CD8-positive, alpha-beta memory T cell (primary cell): ENCODE measurements at regions not wholly inside any gene's neighbourhood (a gene's known extent, or its start where the extent isn't known, plus 50 kb on each side); places are given as distances from the start of the nearest gene placed in this dataset.

Experiments
- CTCF ChIA-PET: fragments of 350-600 bp; sonication (Branson Sonifier 250); formaldehyde crosslinking; loops from one replicate; lab custom pipeline; 2021; ENCODE audit warnings: antibody characterized with exemption; lab: Charles Lee
- POLR2A ChIA-PET: fragments of 350-600 bp; sonication (Branson Sonifier 250); formaldehyde crosslinking; loops from one replicate; lab custom pipeline; 2021; ENCODE audit warnings: antibody characterized with exemption; lab: Charles Lee
- DNase-seq, 5 donors: peaks; one replicate each; pipeline versions ENCODE4 v3.0.0 to v3.0.0-alpha.2; 2020 to 2022; ENCODE audit warnings: mixed read lengths in 1 of 5
- H3K27ac ChIP-seq: one replicate; pipeline ENCODE4 v1.7.0; 2013; ENCODE audit warnings: low read depth, mild to moderate bottlenecking, low read length, moderate library complexity
- H3K27me3 ChIP-seq: 2 replicates; pipeline ENCODE4 v1.7.0; 2013; ENCODE audit warnings: low read length, mild to moderate bottlenecking; ENCODE audit not compliant: insufficient read depth, poor library complexity, severe bottlenecking
- H3K36me3 ChIP-seq: 2 replicates; pipeline ENCODE4 v1.7.0; 2013; ENCODE audit warnings: mild to moderate bottlenecking, low read length, moderate library complexity; ENCODE audit not compliant: insufficient read depth
- H3K4me1 ChIP-seq: 2 replicates; pipeline ENCODE4 v1.7.0; 2013; ENCODE audit warnings: mild to moderate bottlenecking, low read length, moderate library complexity; ENCODE audit not compliant: insufficient read depth
- H3K4me3 ChIP-seq: 2 replicates; pipeline ENCODE4 v1.7.0; 2013; ENCODE audit warnings: mild to moderate bottlenecking, low read length
- H3K9me3 ChIP-seq: 2 replicates; pipeline ENCODE4 v1.7.0; 2013; ENCODE audit warnings: mild to moderate bottlenecking, low read length
- H3K27ac Mint-ChIP-seq, 8 donors: one replicate each; pipeline ENCODE4 v1.8.0; 2020 to 2021; ENCODE audit warnings: mixed read lengths in 8 of 8, mild to moderate bottlenecking in 6 of 8, inconsistent platforms in 3 of 8, moderate library complexity in 3 of 8
- H3K27me3 Mint-ChIP-seq, 2 donors: one replicate each; pipeline ENCODE4 v1.8.0; 2020 to 2021; ENCODE audit warnings: mixed read lengths in 2 of 2, mild to moderate bottlenecking in 1 of 2, moderate library complexity in 1 of 2
- H3K36me3 Mint-ChIP-seq, 3 donors: one replicate each; pipeline ENCODE4 v1.8.0; 2020 to 2021; ENCODE audit warnings: mixed read lengths in 3 of 3, inconsistent platforms in 1 of 3, mild to moderate bottlenecking in 1 of 3
- H3K4me1 Mint-ChIP-seq, 3 donors: one replicate each; pipeline ENCODE4 v1.8.0; 2020 to 2021; ENCODE audit warnings: mixed read lengths in 3 of 3, inconsistent platforms in 1 of 3, mild to moderate bottlenecking in 1 of 3
- H3K4me3 Mint-ChIP-seq, 7 donors: one replicate each; pipeline ENCODE4 v1.8.0; 2020 to 2021; ENCODE audit warnings: mixed read lengths in 7 of 7, mild to moderate bottlenecking in 6 of 7, moderate library complexity in 4 of 7, inconsistent platforms in 2 of 7
- H3K9me3 Mint-ChIP-seq, 5 donors: one replicate each; pipeline ENCODE4 v1.8.0; 2020 to 2022; ENCODE audit warnings: mixed read lengths in 5 of 5, mild to moderate bottlenecking in 3 of 5, moderate library complexity in 2 of 5, inconsistent platforms in 1 of 5

- ChIA-PET CTCF (no interaction called here), POLR2A (no interaction called here)
- DNase-seq: no peak
Measured at GRCh38 chr4:36786519-36786918, 458.0 kb upstream of the NWD2 start.

GRCh38 chr4:36794716-36795115 lies 449.8 kb upstream of the NWD2 start:
- H3K4me1 ChIP-seq: no peaks in the 10 kb centered on the region
- no peak overlapping the region for H3K4me3 Mint-ChIP-seq
- H3K4me3 ChIP-seq: no peak overlapping the region
- H3K27me3 ChIP-seq: no peaks in the 10 kb centered on the region
- no peak for DNase-seq
- ChIA-PET CTCF (no interaction called here), POLR2A (no interaction called here)
- no peak overlapping the region for H3K27ac Mint-ChIP-seq
- no peaks in the 10 kb centered on the region for H3K9me3 ChIP-seq
- H3K27me3 Mint-ChIP-seq: peaks cover 0 to 5% of the 10 kb centered on the region in 2 donors
- no peak overlapping the region for H3K27ac ChIP-seq
- no peaks in the 10 kb centered on the region for H3K4me1 Mint-ChIP-seq
- H3K9me3 Mint-ChIP-seq: peaks cover 7 to 10% (median 9%) of the 10 kb centered on the region in 5 donors
- no peaks in the 10 kb centered on the region for H3K36me3 ChIP-seq
- no peaks in the 10 kb centered on the region for H3K36me3 Mint-ChIP-seq

More at GRCh38 chr4:36786519-36786918, 458.0 kb upstream of the NWD2 start:
- Histone ChIP-seq H3K4me1 (no peaks in the 10 kb centered on the region), H3K27ac (no peak overlapping the region), H3K27me3 (no peaks in the 10 kb centered on the region), H3K36me3 (no peaks in the 10 kb centered on the region), H3K9me3 (no peaks in the 10 kb centered on the region), H3K4me3 (no peak overlapping the region)
- no peaks in the 10 kb centered on the region for H3K27me3 Mint-ChIP-seq
- H3K9me3 Mint-ChIP-seq: no peaks in the 10 kb centered on the region
- no peaks in the 10 kb centered on the region for H3K4me1 Mint-ChIP-seq
- no peaks in the 10 kb centered on the region for H3K36me3 Mint-ChIP-seq
- H3K27ac Mint-ChIP-seq: no peak overlapping the region
- no peak overlapping the region for H3K4me3 Mint-ChIP-seq

- no peak overlapping the region for H3K4me3 ChIP-seq
- no peak for DNase-seq
- Mint-ChIP-seq H3K27ac (no peak overlapping the region), H3K4me3 (no peak overlapping the region), H3K4me1 (no peaks in the 10 kb centered on the region), H3K9me3 (peaks cover 0 to 3% (median 0%) of the 10 kb centered on the region in 5 donors), H3K27me3 (no peaks in the 10 kb centered on the region), H3K36me3 (no peaks in the 10 kb centered on the region)
- H3K27me3 ChIP-seq: no peaks in the 10 kb centered on the region
- H3K36me3 ChIP-seq: no peaks in the 10 kb centered on the region
- H3K4me1 ChIP-seq: no peaks in the 10 kb centered on the region
- ChIA-PET POLR2A (no interaction called here), CTCF (no interaction called here)
- no peaks in the 10 kb centered on the region for H3K9me3 ChIP-seq
- H3K27ac ChIP-seq: no peak overlapping the region
Measured at GRCh38 chr4:36812149-36812548, 432.4 kb upstream of the NWD2 start.

- H3K27me3 Mint-ChIP-seq: no peaks in the 10 kb centered on the region
- no peak overlapping the region for H3K4me3 Mint-ChIP-seq
- H3K9me3 Mint-ChIP-seq: peaks cover 0 to 3% (median 0%) of the 10 kb centered on the region in 5 donors
- H3K9me3 ChIP-seq: no peaks in the 10 kb centered on the region
- no peak overlapping the region for H3K4me3 ChIP-seq
- ChIA-PET POLR2A (no interaction called here), CTCF (no interaction called here)
- no peaks in the 10 kb centered on the region for H3K4me1 ChIP-seq
- H3K36me3 Mint-ChIP-seq: no peaks in the 10 kb centered on the region
- no peaks in the 10 kb centered on the region for H3K36me3 ChIP-seq
- no peaks in the 10 kb centered on the region for H3K4me1 Mint-ChIP-seq
- no peak overlapping the region for H3K27ac ChIP-seq
- DNase-seq: no peak
- no peaks in the 10 kb centered on the region for H3K27me3 ChIP-seq
- H3K27ac Mint-ChIP-seq: no peak overlapping the region
Measured at GRCh38 chr4:36815536-36815935, 429.0 kb upstream of the NWD2 start.

- H3K36me3 Mint-ChIP-seq: no peaks in the 10 kb centered on the region
- no peaks in the 10 kb centered on the region for H3K27me3 ChIP-seq
- peaks cover 0 to 12% (median 4%) of the 10 kb centered on the region in 5 donors for H3K9me3 Mint-ChIP-seq
- no peak for DNase-seq
- H3K27ac ChIP-seq: no peak overlapping the region
- H3K27ac Mint-ChIP-seq: no peak overlapping the region
- H3K27me3 Mint-ChIP-seq: no peaks in the 10 kb centered on the region
- ChIA-PET CTCF (no interaction called here), POLR2A (no interaction called here)
- H3K9me3 ChIP-seq: no peaks in the 10 kb centered on the region
- H3K4me1 Mint-ChIP-seq: no peaks in the 10 kb centered on the region
- H3K4me3 Mint-ChIP-seq: no peak overlapping the region
- no peaks in the 10 kb centered on the region for H3K4me1 ChIP-seq
- no peak overlapping the region for H3K4me3 ChIP-seq
- no peaks in the 10 kb centered on the region for H3K36me3 ChIP-seq
Measured at GRCh38 chr4:36823199-36823967, 421.2 kb upstream of the NWD2 start.

- Histone ChIP-seq H3K4me1 (no peaks in the 10 kb centered on the region), H3K36me3 (no peaks in the 10 kb centered on the region), H3K9me3 (no peaks in the 10 kb centered on the region), H3K27ac (no peak overlapping the region), H3K4me3 (no peak overlapping the region), H3K27me3 (no peaks in the 10 kb centered on the region)
- Mint-ChIP-seq H3K4me3 (no peak overlapping the region), H3K27me3 (no peaks in the 10 kb centered on the region), H3K27ac (no peak overlapping the region), H3K4me1 (no peaks in the 10 kb centered on the region), H3K9me3 (peaks cover 0 to 12% (median 4%) of the 10 kb centered on the region in 5 donors), H3K36me3 (no peaks in the 10 kb centered on the region)
- POLR2A ChIA-PET: no interaction called here
- DNase-seq: no peak
- CTCF ChIA-PET: no interaction called here
Measured at GRCh38 chr4:36824682-36825081, 419.9 kb upstream of the NWD2 start.

GRCh38 chr4:36835246-36835645 lies 409.3 kb upstream of the NWD2 start:
- Histone ChIP-seq H3K9me3 (no peaks in the 10 kb centered on the region), H3K4me1 (no peaks in the 10 kb centered on the region), H3K36me3 (no peaks in the 10 kb centered on the region), H3K4me3 (no peak overlapping the region), H3K27me3 (no peaks in the 10 kb centered on the region), H3K27ac (no peak overlapping the region)
- H3K4me1 Mint-ChIP-seq: no peaks in the 10 kb centered on the region
- DNase-seq: no peak
- no peaks in the 10 kb centered on the region for H3K36me3 Mint-ChIP-seq
- CTCF ChIA-PET: no interaction called here
- POLR2A ChIA-PET: no interaction called here
- H3K27ac Mint-ChIP-seq: no peak overlapping the region
- H3K9me3 Mint-ChIP-seq: no peaks in the 10 kb centered on the region
- no peak overlapping the region for H3K4me3 Mint-ChIP-seq
- no peaks in the 10 kb centered on the region for H3K27me3 Mint-ChIP-seq

- H3K36me3 ChIP-seq: no peaks in the 10 kb centered on the region
- Mint-ChIP-seq H3K27me3 (no peaks in the 10 kb centered on the region), H3K27ac (no peak overlapping the region), H3K4me3 (no peak overlapping the region), H3K36me3 (no peaks in the 10 kb centered on the region), H3K9me3 (peaks cover 0 to 2% (median 0%) of the 10 kb centered on the region in 5 donors), H3K4me1 (no peaks in the 10 kb centered on the region)
- no peaks in the 10 kb centered on the region for H3K27me3 ChIP-seq
- DNase-seq: no peak
- no peaks in the 10 kb centered on the region for H3K4me1 ChIP-seq
- no peak overlapping the region for H3K27ac ChIP-seq
- CTCF ChIA-PET: no interaction called here
- no peak overlapping the region for H3K4me3 ChIP-seq
- no peaks in the 10 kb centered on the region for H3K9me3 ChIP-seq
- POLR2A ChIA-PET: no interaction called here
Measured at GRCh38 chr4:36841583-36842326, 402.8 kb upstream of the NWD2 start.
